HG03575 (cell line): ENCODE measurements at regions not wholly inside any gene's neighbourhood (a gene's known extent, or its start where the extent isn't known, plus 50 kb on each side); places are given as distances from the start of the nearest gene placed in this dataset.

Source experiments
- ATAC-seq: cut with Tn5 transposase; IDR thresholded peaks from one replicate; pipeline ENCODE4 v1.9.1; 2021; ENCODE audit not compliant: unreplicated experiment, insufficient number of reproducible peaks, low FRiP score; ENCODE audit errors: extremely low read depth

- ATAC-seq = no peak
Observed at GRCh38 chr18:40109252-40110049, 1845.6 kb upstream of the PIK3C3 start.

GRCh38 chr18:40108596-40108995 is 1846.4 kb upstream of the PIK3C3 start:
- ATAC-seq = no peak

- ATAC-seq = no peak
Observed at GRCh38 chr18:40102903-40103302, 1852.1 kb upstream of the PIK3C3 start.

- no peak for ATAC-seq
Observed at GRCh38 chr18:40099641-40100040, 1855.4 kb upstream of the PIK3C3 start.

GRCh38 chr18:40096675-40097074 is 1858.4 kb upstream of the PIK3C3 start:
- ATAC-seq = no peak

GRCh38 chr18:40094441-40094840 is 1860.6 kb upstream of the PIK3C3 start:
- no peak for ATAC-seq

GRCh38 chr18:40088130-40088529 is 1866.9 kb upstream of the PIK3C3 start:
- no peak for ATAC-seq

GRCh38 chr18:40079786-40080185 is 1875.2 kb upstream of the PIK3C3 start:
- no peak for ATAC-seq

GRCh38 chr18:40075616-40076015 is 1879.4 kb upstream of the PIK3C3 start:
- no peak for ATAC-seq

GRCh38 chr18:40072761-40073160 is 1882.3 kb upstream of the PIK3C3 start:
- no peak for ATAC-seq

- ATAC-seq = no peak
Observed at GRCh38 chr18:40066368-40066767, 1888.7 kb upstream of the PIK3C3 start.

GRCh38 chr18:40063488-40063887 is 1891.5 kb upstream of the PIK3C3 start:
- ATAC-seq = no peak

GRCh38 chr18:40061086-40061485 is 1893.9 kb upstream of the PIK3C3 start:
- no peak for ATAC-seq

- no peak for ATAC-seq
Observed at GRCh38 chr18:40060562-40060961, 1894.5 kb upstream of the PIK3C3 start.

- ATAC-seq = no peak
Observed at GRCh38 chr18:40058811-40059570, 1896.0 kb upstream of the PIK3C3 start.

- ATAC-seq = no peak
Observed at GRCh38 chr18:40056079-40056692, 1898.8 kb upstream of the PIK3C3 start.

GRCh38 chr18:40055262-40055661 is 1899.8 kb upstream of the PIK3C3 start:
- ATAC-seq = no peak

- ATAC-seq = no peak
Observed at GRCh38 chr18:40049716-40050115, 1905.3 kb upstream of the PIK3C3 start.

GRCh38 chr18:40048886-40049650 is 1906.0 kb upstream of the PIK3C3 start:
- no peak for ATAC-seq
